Stimulated activated CD4-positive, alpha-beta T cell treated with anti-CD3 and anti-CD28 coated beads, Interleukin-15, amount 100 ng/mL, for 1 hour (primary cell): ENCODE measurements at regions not wholly inside any gene's neighbourhood (a gene's known extent, or its start where the extent isn't known, plus 50 kb on each side); places are given as distances from the start of the nearest gene placed in this dataset.
"Not testable (repeated sequence)": the region's sequence is repeated elsewhere in the genome, so short reads cannot be mapped to it uniquely, and the experiment has no call there.

Source experiments
- DNase-seq, 2 donors: peaks; one replicate each; pipeline ENCODE4 v3.0.0-alpha.2; 2020; ENCODE audit warnings: low read depth in 1 of 2, low spot score in 1 of 2

GRCh38 chr2:235216901-235217300 is 265.1 kb downstream of the SH3BP4 start:
- no peak for DNase-seq

GRCh38 chr2:235217846-235218245 is 266.0 kb downstream of the SH3BP4 start:
- no peak for DNase-seq

GRCh38 chr2:235218486-235218907 is 266.7 kb downstream of the SH3BP4 start:
- no peak for DNase-seq

GRCh38 chr2:235219048-235219447 is 267.2 kb downstream of the SH3BP4 start:
- no peak for DNase-seq

GRCh38 chr2:235220331-235220730 is 268.5 kb downstream of the SH3BP4 start:
- no peak for DNase-seq

- DNase-seq = no peak
Observed at GRCh38 chr2:235223011-235223410, 270.8 kb upstream of the AGAP1 start.

- no peak for DNase-seq
Observed at GRCh38 chr2:235224410-235224809, 269.4 kb upstream of the AGAP1 start.

- no peak for DNase-seq
Observed at GRCh38 chr2:235225261-235225660, 268.6 kb upstream of the AGAP1 start.

- DNase-seq = no peak
Observed at GRCh38 chr2:235227590-235227989, 266.3 kb upstream of the AGAP1 start.

GRCh38 chr2:235228422-235228821 is 265.4 kb upstream of the AGAP1 start:
- not testable (repeated sequence) for DNase-seq

GRCh38 chr2:235229236-235229635 is 264.6 kb upstream of the AGAP1 start:
- no peak for DNase-seq

GRCh38 chr2:235230821-235231601 is 262.8 kb upstream of the AGAP1 start:
- DNase-seq = no peak

- DNase-seq = no peak
Observed at GRCh38 chr2:235232449-235233433, 261.1 kb upstream of the AGAP1 start.

- DNase-seq = no peak
Observed at GRCh38 chr2:235234736-235235135, 259.1 kb upstream of the AGAP1 start.

GRCh38 chr2:235235977-235236767 is 257.7 kb upstream of the AGAP1 start:
- no peak for DNase-seq

GRCh38 chr2:235238537-235238936 is 255.3 kb upstream of the AGAP1 start:
- no peak for DNase-seq

GRCh38 chr2:235240574-235240973 is 253.3 kb upstream of the AGAP1 start:
- DNase-seq = no peak

GRCh38 chr2:235244255-235245220 is 249.3 kb upstream of the AGAP1 start:
- DNase-seq = no peak

GRCh38 chr2:235247001-235247400 is 246.8 kb upstream of the AGAP1 start:
- no peak for DNase-seq

- no peak for DNase-seq
Observed at GRCh38 chr2:235255693-235256092, 238.2 kb upstream of the AGAP1 start.
